ENCODE measurements at regions not wholly inside any gene's neighbourhood (a gene's known extent, or its start where the extent isn't known, plus 50 kb on each side); places are given as distances from the start of the nearest gene placed in this dataset.

GRCh38 chr3:174775603-174776002 is 83.5 kb upstream of the NAALADL2 start:
- no peak for DNase-seq (ENCODE audit: low read depth)
- TF ChIP-seq CTCF (conservative IDR thresholded peaks at IDR 0.05; ENCODE audit: low read depth, low read length), result no peak
- no peak overlapping the region for H3K4me3 ChIP-seq (ENCODE audit: low read depth, low read length)

GRCh38 chr3:174776123-174776522 is 83.0 kb upstream of the NAALADL2 start:
- no peak overlapping the region for H3K4me3 ChIP-seq (ENCODE audit: low read depth, low read length)
- DNase-seq (ENCODE audit: low read depth), result no peak
- TF ChIP-seq CTCF (conservative IDR thresholded peaks at IDR 0.05; ENCODE audit: low read depth, low read length), result no peak

GRCh38 chr3:174776636-174777035 is 82.5 kb upstream of the NAALADL2 start:
- no peak for DNase-seq (ENCODE audit: low read depth)
- H3K4me3 ChIP-seq (ENCODE audit: low read depth, low read length), result no peak overlapping the region
- TF ChIP-seq CTCF (conservative IDR thresholded peaks at IDR 0.05; ENCODE audit: low read depth, low read length), result no peak

GRCh38 chr3:174777813-174778212 is 81.3 kb upstream of the NAALADL2 start:
- no peak for DNase-seq (ENCODE audit: low read depth)
- TF ChIP-seq CTCF (conservative IDR thresholded peaks at IDR 0.05; ENCODE audit: low read depth, low read length), result no peak
- no peak overlapping the region for H3K4me3 ChIP-seq (ENCODE audit: low read depth, low read length)

GRCh38 chr3:174783502-174783901 is 75.6 kb upstream of the NAALADL2 start:
- no peak overlapping the region for H3K4me3 ChIP-seq (ENCODE audit: low read depth, low read length)
- no peak for TF ChIP-seq CTCF (conservative IDR thresholded peaks at IDR 0.05; ENCODE audit: low read depth, low read length)
- no peak for DNase-seq (ENCODE audit: low read depth)

GRCh38 chr3:174784206-174784934 is 74.8 kb upstream of the NAALADL2 start:
- DNase-seq (ENCODE audit: low read depth), result no peak
- H3K4me3 ChIP-seq (ENCODE audit: low read depth, low read length), result no peak overlapping the region
- no peak for TF ChIP-seq CTCF (conservative IDR thresholded peaks at IDR 0.05; ENCODE audit: low read depth, low read length)

GRCh38 chr3:174786825-174787224 is 72.3 kb upstream of the NAALADL2 start:
- DNase-seq (ENCODE audit: low read depth), result no peak
- TF ChIP-seq CTCF (conservative IDR thresholded peaks at IDR 0.05; ENCODE audit: low read depth, low read length), result no peak
- no peak overlapping the region for H3K4me3 ChIP-seq (ENCODE audit: low read depth, low read length)
